ENCODE measurements at regions not wholly inside any gene's neighbourhood (a gene's known extent, or its start where the extent isn't known, plus 50 kb on each side); places are given as distances from the start of the nearest gene placed in this dataset.

GRCh38 chr5:102087906-102088305, 208.2 kb downstream of the SLCO4C1 start (continued):
- TF ChIP-seq, protein P1, sequence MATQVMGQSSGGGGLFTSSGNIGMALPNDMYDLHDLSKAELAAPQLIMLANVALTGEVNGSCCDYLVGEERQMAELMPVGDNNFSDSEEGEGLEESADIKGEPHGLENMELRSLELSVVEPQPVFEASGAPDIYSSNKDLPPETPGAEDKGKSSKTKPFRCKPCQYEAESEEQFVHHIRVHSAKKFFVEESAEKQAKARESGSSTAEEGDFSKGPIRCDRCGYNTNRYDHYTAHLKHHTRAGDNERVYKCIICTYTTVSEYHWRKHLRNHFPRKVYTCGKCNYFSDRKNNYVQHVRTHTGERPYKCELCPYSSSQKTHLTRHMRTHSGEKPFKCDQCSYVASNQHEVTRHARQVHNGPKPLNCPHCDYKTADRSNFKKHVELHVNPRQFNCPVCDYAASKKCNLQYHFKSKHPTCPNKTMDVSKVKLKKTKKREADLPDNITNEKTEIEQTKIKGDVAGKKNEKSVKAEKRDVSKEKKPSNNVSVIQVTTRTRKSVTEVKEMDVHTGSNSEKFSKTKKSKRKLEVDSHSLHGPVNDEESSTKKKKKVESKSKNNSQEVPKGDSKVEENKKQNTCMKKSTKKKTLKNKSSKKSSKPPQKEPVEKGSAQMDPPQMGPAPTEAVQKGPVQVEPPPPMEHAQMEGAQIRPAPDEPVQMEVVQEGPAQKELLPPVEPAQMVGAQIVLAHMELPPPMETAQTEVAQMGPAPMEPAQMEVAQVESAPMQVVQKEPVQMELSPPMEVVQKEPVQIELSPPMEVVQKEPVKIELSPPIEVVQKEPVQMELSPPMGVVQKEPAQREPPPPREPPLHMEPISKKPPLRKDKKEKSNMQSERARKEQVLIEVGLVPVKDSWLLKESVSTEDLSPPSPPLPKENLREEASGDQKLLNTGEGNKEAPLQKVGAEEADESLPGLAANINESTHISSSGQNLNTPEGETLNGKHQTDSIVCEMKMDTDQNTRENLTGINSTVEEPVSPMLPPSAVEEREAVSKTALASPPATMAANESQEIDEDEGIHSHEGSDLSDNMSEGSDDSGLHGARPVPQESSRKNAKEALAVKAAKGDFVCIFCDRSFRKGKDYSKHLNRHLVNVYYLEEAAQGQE (IDR thresholded peaks at IDR 0.05; ENCODE audit: unreplicated experiment): no peak
- TF ChIP-seq JUNB (IDR thresholded peaks at IDR 0.05; ENCODE audit: unreplicated experiment) (no peak), NANOG (IDR thresholded peaks at IDR 0.05; ENCODE audit: borderline replicate concordance) (no peak), EZH2phosphoT487 (IDR thresholded peaks at IDR 0.05; ENCODE audit: unreplicated experiment) (no peak), CTCF (conservative IDR thresholded peaks at IDR 0.05; ENCODE audit: low read depth in 2 of 2) (no peak), ZNF331 (CRISPR knock-in tag; IDR thresholded peaks at IDR 0.05; ENCODE audit: low read depth) (no peak), EZH2 (IDR thresholded peaks at IDR 0.05; ENCODE audit: low read depth, unreplicated experiment) (no peak), POLR2AphosphoS5 (IDR thresholded peaks at IDR 0.05; ENCODE audit: low read depth) (no peak)
- TF ChIP-seq, protein P2, sequence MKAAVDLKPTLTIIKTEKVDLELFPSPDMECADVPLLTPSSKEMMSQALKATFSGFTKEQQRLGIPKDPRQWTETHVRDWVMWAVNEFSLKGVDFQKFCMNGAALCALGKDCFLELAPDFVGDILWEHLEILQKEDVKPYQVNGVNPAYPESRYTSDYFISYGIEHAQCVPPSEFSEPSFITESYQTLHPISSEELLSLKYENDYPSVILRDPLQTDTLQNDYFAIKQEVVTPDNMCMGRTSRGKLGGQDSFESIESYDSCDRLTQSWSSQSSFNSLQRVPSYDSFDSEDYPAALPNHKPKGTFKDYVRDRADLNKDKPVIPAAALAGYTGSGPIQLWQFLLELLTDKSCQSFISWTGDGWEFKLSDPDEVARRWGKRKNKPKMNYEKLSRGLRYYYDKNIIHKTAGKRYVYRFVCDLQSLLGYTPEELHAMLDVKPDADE (IDR thresholded peaks at IDR 0.05): no peak

- Mint-ChIP-seq H3K4me3 (no peak overlapping the region), H3K27ac (no peak overlapping the region), H3K4me1 (peaks cover 9% of the 10 kb centered on the region; the same call in 2 of the 3 replicates), H3K9me3 (peaks cover 5% of the 10 kb centered on the region; the same call in 2 of the 3 replicates), H3K27me3 (ENCODE audit: insufficient read depth, low read depth, poor library complexity) (no peaks in the 10 kb centered on the region), H3K36me3 (ENCODE audit: low read depth) (no peaks in the 10 kb centered on the region)
- no peak overlapping the region for H2AFZ ChIP-seq
- no peaks in the 10 kb centered on the region for H3K27me3 ChIP-seq (ENCODE audit: insufficient read depth)
- H3K4me1 ChIP-seq (ENCODE audit: insufficient read depth): no peaks in the 10 kb centered on the region; the same call in 1 of the 2 replicates
- no peaks in the 10 kb centered on the region for H3K9me2 ChIP-seq (ENCODE audit: insufficient read depth)
- H3K79me2 ChIP-seq (replicated peaks; ENCODE audit: insufficient read depth): no peaks in the 10 kb centered on the region
- ATAC-seq (no peak), DNase-seq (ENCODE audit: low spot score) (no peak)
- no peak overlapping the region for H3K4me2 ChIP-seq
- H3K4me3 ChIP-seq: no peak overlapping the region
- H3K36me3 ChIP-seq (ENCODE audit: insufficient read depth): no peaks in the 10 kb centered on the region
- H3F3A ChIP-seq (replicated peaks; ENCODE audit: low read depth): no peaks in the 10 kb centered on the region
- no peak overlapping the region for H3K27ac ChIP-seq (ENCODE audit: low read depth)
- no peaks in the 10 kb centered on the region for H4K20me1 ChIP-seq (replicated peaks; ENCODE audit: insufficient read depth)
- TF ChIP-seq CREB1 (CRISPR knock-in tag; IDR thresholded peaks at IDR 0.05; ENCODE audit: low read depth): no peak
- TF ChIP-seq, protein P1 (IDR thresholded peaks at IDR 0.05; ENCODE audit: unreplicated experiment): no peak
- TF ChIP-seq POLR2AphosphoS5 (IDR thresholded peaks at IDR 0.05; ENCODE audit: low read depth): no peak
- no peak for TF ChIP-seq ZNF331 (CRISPR knock-in tag; IDR thresholded peaks at IDR 0.05; ENCODE audit: low read depth)
- TF ChIP-seq, protein P2 (IDR thresholded peaks at IDR 0.05): no peak
- no peak for TF ChIP-seq JUNB (IDR thresholded peaks at IDR 0.05; ENCODE audit: unreplicated experiment)
These were observed 215.8 kb downstream of the SLCO4C1 start for GRCh38 chr5:102080288-102080687.
